ENCODE measurements at regions not wholly inside any gene's neighbourhood (a gene's known extent, or its start where the extent isn't known, plus 50 kb on each side); places are given as distances from the start of the nearest gene placed in this dataset.

GRCh38 chr11:34774604-34775003 is 141.6 kb downstream of the APIP start:
- BruUV-seq (replicated peaks), result no TSS peak
- no peak overlapping the region for H3K9ac ChIP-seq (ENCODE audit: low read depth, low read length)

More at GRCh38 chr11:34774604-34775003, 141.6 kb downstream of the APIP start:
- no peak overlapping the region for H2BK5ac ChIP-seq (ENCODE audit: low read depth, low read length, poor library complexity, severe bottlenecking)
- no peak overlapping the region for H3K14ac ChIP-seq (replicated peaks; ENCODE audit: low read depth, low read length)
- H2AFZ ChIP-seq (replicated peaks; ENCODE audit: low read length, poor library complexity), result no peak overlapping the region
- ATAC-seq (ENCODE audit: low read depth) (no peak), DNase-seq (no peak)
- no peaks in the 10 kb centered on the region for H3K36me3 ChIP-seq (ENCODE audit: control insufficient read depth, insufficient read depth, low read length)
- H2BK15ac ChIP-seq (ENCODE audit: low read depth, low read length), result no peak overlapping the region
- ChIA-PET POLR2A (ENCODE audit: unreplicated experiment) (no interaction called here), CTCF (no interaction called here)
- no peak overlapping the region for H4K91ac ChIP-seq (ENCODE audit: insufficient read depth, low read depth, low read length)
- H2AK9ac ChIP-seq (replicated peaks; ENCODE audit: low read depth, low read length, poor library complexity), result no peak overlapping the region
- no peak overlapping the region for H3K23ac ChIP-seq (ENCODE audit: low read depth, low read length)
- no peak overlapping the region for H2BK20ac ChIP-seq (ENCODE audit: low read depth, low read length)
- no peaks in the 10 kb centered on the region for H4K20me1 ChIP-seq (ENCODE audit: insufficient read depth, low read length)
- no peak overlapping the region for H3K4me3 ChIP-seq (ENCODE audit: insufficient read depth, low read depth, low read length)
- no peaks in the 10 kb centered on the region for H3K9me3 ChIP-seq (ENCODE audit: control insufficient read depth, insufficient read depth, low read length)
- no peaks in the 10 kb centered on the region for H3K4me1 ChIP-seq (ENCODE audit: control insufficient read depth, insufficient read depth, low read length)
- intact Hi-C loops (cut with micrococcal nuclease), result no loop called here
- WGBS, 2 experiments (ENCODE audit: extremely low coverage in 2 of 2, insufficient read length in 1 of 2), result no CpG with 5 or more reads among the region's 2 CpGs
- H4K8ac ChIP-seq (ENCODE audit: low read depth in 2 of 2, low read length in 2 of 2), result no peak overlapping the region
- TF ChIP-seq ELK1 (IDR thresholded peaks at IDR 0.05; ENCODE audit: borderline replicate concordance, low read depth, low read length) (no peak), POLR2A (IDR thresholded peaks at IDR 0.05; ENCODE audit: low read depth, low read length) (no peak), MXI1 (IDR thresholded peaks at IDR 0.05; ENCODE audit: borderline replicate concordance, low read depth, low read length) (no peak), USF2 (IDR thresholded peaks at IDR 0.05; ENCODE audit: low read depth, low read length) (no peak), CTCF (conservative IDR thresholded peaks at IDR 0.05; ENCODE audit: low read depth, low read length) (no peak), SMC3 (IDR thresholded peaks at IDR 0.05; ENCODE audit: low read depth, low read length) (no peak), RFX5 (IDR thresholded peaks at IDR 0.05; ENCODE audit: low read depth, low read length) (no peak), CEBPB (IDR thresholded peaks at IDR 0.05; ENCODE audit: low read depth, low read length) (no peak), CHD1 (IDR thresholded peaks at IDR 0.05; ENCODE audit: low read depth, low read length) (no peak), MAZ (IDR thresholded peaks at IDR 0.05; ENCODE audit: borderline replicate concordance, low read depth, low read length) (no peak), BHLHE40 (IDR thresholded peaks at IDR 0.05; ENCODE audit: low read depth, low read length) (no peak), NFE2L2 (IDR thresholded peaks at IDR 0.05; ENCODE audit: low read depth, low read length) (no peak), RCOR1 (IDR thresholded peaks at IDR 0.05; ENCODE audit: insufficient replicate concordance, low read length) (no peak), FOS (IDR thresholded peaks at IDR 0.05; ENCODE audit: low read depth, low read length) (no peak), MAFK (IDR thresholded peaks at IDR 0.05; ENCODE audit: low read depth, low read length) (no peak), RAD21 (IDR thresholded peaks at IDR 0.05; ENCODE audit: low read length) (no peak)
- H2AK5ac ChIP-seq (ENCODE audit: low read depth, low read length), result no peak overlapping the region
- H2BK120ac ChIP-seq (ENCODE audit: low read depth, low read length), result no peak overlapping the region
- peaks cover 11% of the 10 kb centered on the region for H3K27me3 ChIP-seq (ENCODE audit: control insufficient read depth, insufficient read depth, low read length)
- in situ Hi-C loops (cut with MboI; ENCODE audit: low sequenced_read_pairs), result no loop called here
- H3K18ac ChIP-seq (ENCODE audit: low read depth, low read length), result no peak overlapping the region
- H4K5ac ChIP-seq (ENCODE audit: low read depth, low read length), result no peak overlapping the region
- no peak overlapping the region for H3K27ac ChIP-seq (ENCODE audit: insufficient read depth, low read length)
- H3K79me1 ChIP-seq (ENCODE audit: low read depth in 1 of 2, low read length in 2 of 2), result no peaks in the 10 kb centered on the region
- no peak overlapping the region for H3K4ac ChIP-seq (ENCODE audit: low read depth, low read length)
- H3K4me2 ChIP-seq (ENCODE audit: low read depth, low read length), result no peak overlapping the region
- peaks cover 2% of the 10 kb centered on the region; the same call in 1 of the 2 replicates for H3K9me1 ChIP-seq (ENCODE audit: insufficient read depth, low read length)
- no peak overlapping the region for H3K56ac ChIP-seq (ENCODE audit: extremely low read depth, insufficient read depth, low read length)
- dilution Hi-C loops (cut with HindIII; ENCODE audit: low sequenced_read_pairs, unreplicated experiment), result no loop called here
